Effector memory CD4-positive, alpha-beta T cell (primary cell): ENCODE measurements at regions not wholly inside any gene's neighbourhood (a gene's known extent, or its start where the extent isn't known, plus 50 kb on each side); places are given as distances from the start of the nearest gene placed in this dataset.

Source experiments
- DNase-seq, 3 donors: peaks; one replicate each; pipeline ENCODE4 v3.0.0-alpha.2; 2020
- H3K27ac ChIP-seq: 2 replicates; pipeline ENCODE4 v1.7.0; 2013; ENCODE audit warnings: mild to moderate bottlenecking, low read length, moderate library complexity; ENCODE audit not compliant: insufficient read depth, poor library complexity, severe bottlenecking
- H3K27me3 ChIP-seq: replicated peaks from 2 replicates; pipeline ENCODE4 v1.7.0; 2013; ENCODE audit warnings: mild to moderate bottlenecking, low read length; ENCODE audit not compliant: insufficient read depth, control insufficient read depth, poor library complexity, severe bottlenecking
- H3K36me3 ChIP-seq: 2 replicates; pipeline ENCODE4 v1.7.0; 2013; ENCODE audit warnings: mild to moderate bottlenecking, low read length, moderate library complexity; ENCODE audit not compliant: control insufficient read depth, insufficient read depth
- H3K4me1 ChIP-seq: 2 replicates; pipeline ENCODE4 v1.7.0; 2013; ENCODE audit warnings: low read length, mild to moderate bottlenecking; ENCODE audit not compliant: control insufficient read depth, insufficient read depth, poor library complexity, severe bottlenecking
- H3K4me3 ChIP-seq: 2 replicates; pipeline ENCODE4 v1.7.0; 2013; ENCODE audit warnings: low read length, low read depth, mild to moderate bottlenecking; ENCODE audit not compliant: insufficient read depth, poor library complexity, severe bottlenecking
- H3K9me3 ChIP-seq: 2 replicates; pipeline ENCODE4 v1.7.0; 2013; ENCODE audit warnings: mild to moderate bottlenecking, low read length, moderate library complexity; ENCODE audit not compliant: control insufficient read depth

- no peak for DNase-seq
- H3K9me3 ChIP-seq: no peaks in the 10 kb centered on the region
- no peak overlapping the region for H3K27ac ChIP-seq
- H3K4me1 ChIP-seq: no peaks in the 10 kb centered on the region
- H3K36me3 ChIP-seq: no peaks in the 10 kb centered on the region
- H3K4me3 ChIP-seq: no peak overlapping the region
- H3K27me3 ChIP-seq: no peaks in the 10 kb centered on the region
Observed at GRCh38 chr5:125394661-125395280, 648.3 kb upstream of the ZNF608 start.

GRCh38 chr5:125396462-125396861 lies 650.0 kb upstream of the ZNF608 start:
- H3K27me3 ChIP-seq: no peaks in the 10 kb centered on the region
- no peaks in the 10 kb centered on the region for H3K9me3 ChIP-seq
- DNase-seq: no peak
- H3K4me3 ChIP-seq: no peak overlapping the region
- no peaks in the 10 kb centered on the region for H3K4me1 ChIP-seq
- H3K36me3 ChIP-seq: no peaks in the 10 kb centered on the region
- no peak overlapping the region for H3K27ac ChIP-seq

- DNase-seq: no peak
- no peak overlapping the region for H3K27ac ChIP-seq
- H3K4me3 ChIP-seq: no peak overlapping the region
- no peaks in the 10 kb centered on the region for H3K27me3 ChIP-seq
- H3K4me1 ChIP-seq: no peaks in the 10 kb centered on the region
- H3K9me3 ChIP-seq: no peaks in the 10 kb centered on the region
- no peaks in the 10 kb centered on the region for H3K36me3 ChIP-seq
Observed at GRCh38 chr5:125398466-125398865, 652.0 kb upstream of the ZNF608 start.

GRCh38 chr5:125399885-125400284 lies 653.4 kb upstream of the ZNF608 start:
- H3K9me3 ChIP-seq: no peaks in the 10 kb centered on the region
- no peak overlapping the region for H3K4me3 ChIP-seq
- H3K36me3 ChIP-seq: no peaks in the 10 kb centered on the region
- no peak for DNase-seq
- no peaks in the 10 kb centered on the region for H3K4me1 ChIP-seq
- no peaks in the 10 kb centered on the region for H3K27me3 ChIP-seq
- H3K27ac ChIP-seq: no peak overlapping the region

- H3K27me3 ChIP-seq: no peaks in the 10 kb centered on the region
- H3K4me1 ChIP-seq: no peaks in the 10 kb centered on the region
- no peaks in the 10 kb centered on the region for H3K9me3 ChIP-seq
- H3K27ac ChIP-seq: no peak overlapping the region
- DNase-seq: no peak
- H3K4me3 ChIP-seq: no peak overlapping the region
- H3K36me3 ChIP-seq: no peaks in the 10 kb centered on the region
Observed at GRCh38 chr5:125401724-125402622, 655.5 kb upstream of the ZNF608 start.

GRCh38 chr5:125402787-125403186 lies 656.3 kb upstream of the ZNF608 start:
- Histone ChIP-seq H3K36me3 (no peaks in the 10 kb centered on the region), H3K4me3 (no peak overlapping the region), H3K9me3 (no peaks in the 10 kb centered on the region), H3K27me3 (no peaks in the 10 kb centered on the region), H3K4me1 (no peaks in the 10 kb centered on the region), H3K27ac (no peak overlapping the region)
- no peak for DNase-seq

- no peaks in the 10 kb centered on the region for H3K36me3 ChIP-seq
- H3K27ac ChIP-seq: no peak overlapping the region
- no peaks in the 10 kb centered on the region for H3K4me1 ChIP-seq
- H3K27me3 ChIP-seq: no peaks in the 10 kb centered on the region
- H3K4me3 ChIP-seq: no peak overlapping the region
- H3K9me3 ChIP-seq: no peaks in the 10 kb centered on the region
- DNase-seq: no peak
Observed at GRCh38 chr5:125404056-125404455, 657.6 kb upstream of the ZNF608 start.

GRCh38 chr5:125408448-125409233 lies 662.2 kb upstream of the ZNF608 start:
- Histone ChIP-seq H3K27ac (no peak overlapping the region), H3K4me1 (no peaks in the 10 kb centered on the region), H3K36me3 (no peaks in the 10 kb centered on the region), H3K4me3 (no peak overlapping the region), H3K9me3 (no peaks in the 10 kb centered on the region), H3K27me3 (no peaks in the 10 kb centered on the region)
- no peak for DNase-seq

GRCh38 chr5:125409234-125409860 lies 662.9 kb upstream of the ZNF608 start:
- Histone ChIP-seq H3K36me3 (no peaks in the 10 kb centered on the region), H3K9me3 (no peaks in the 10 kb centered on the region), H3K4me1 (no peaks in the 10 kb centered on the region), H3K27me3 (no peaks in the 10 kb centered on the region), H3K4me3 (no peak overlapping the region), H3K27ac (no peak overlapping the region)
- DNase-seq: no peak
